GM18511 (cell line): ENCODE measurements at regions not wholly inside any gene's neighbourhood (a gene's known extent, or its start where the extent isn't known, plus 50 kb on each side); places are given as distances from the start of the nearest gene placed in this dataset.
"Not testable (repeated sequence)": the region's sequence is repeated elsewhere in the genome, so short reads cannot be mapped to it uniquely, and the experiment has no call there.

Experiments
- ATAC-seq: cut with Tn5 transposase; IDR thresholded peaks from one replicate; pipeline ENCODE4 v1.9.1; 2021; ENCODE audit warnings: mild to moderate bottlenecking, moderate library complexity; ENCODE audit not compliant: unreplicated experiment

DNA sequence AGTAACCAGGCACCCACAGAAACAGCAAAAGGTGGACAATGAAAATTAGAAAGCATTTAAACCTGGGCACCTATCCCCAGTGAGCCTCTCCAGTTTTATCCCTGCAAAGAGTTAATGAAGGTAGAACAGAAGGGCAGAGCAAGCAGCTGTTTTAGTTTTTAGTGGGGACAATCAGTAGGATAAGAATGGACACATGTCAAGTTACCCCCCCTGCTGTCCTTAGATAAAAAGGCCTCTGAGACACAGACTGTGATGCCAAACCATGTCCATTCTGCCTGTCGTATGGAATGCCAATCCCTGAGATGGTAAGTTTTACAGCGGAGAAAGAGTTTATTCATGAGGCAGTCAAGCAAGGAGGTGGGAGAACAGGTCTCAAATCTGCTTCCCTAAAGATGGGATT, 162.6 kb upstream of the AGR3 start:
- no peak for ATAC-seq

DNA sequence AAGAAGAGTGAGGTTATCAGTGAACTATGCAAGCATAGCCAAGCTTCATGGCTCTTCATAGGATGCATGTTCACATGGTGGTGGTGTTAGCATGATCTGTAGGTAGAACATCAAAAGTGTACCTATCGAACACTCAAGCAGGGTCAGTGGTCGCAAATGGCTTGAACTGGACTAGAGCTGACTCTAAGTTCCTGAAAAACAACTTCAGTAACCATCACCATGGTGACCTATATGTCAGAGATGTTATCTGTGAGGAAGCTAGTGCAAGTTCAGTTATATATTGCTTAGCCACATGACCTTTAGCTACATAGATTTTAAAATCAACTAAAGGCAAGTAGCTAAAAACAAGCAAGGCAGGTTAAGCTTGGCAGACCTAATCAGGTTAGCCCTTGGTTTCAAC, 163.1 kb upstream of the AGR3 start:
- no peak for ATAC-seq

DNA sequence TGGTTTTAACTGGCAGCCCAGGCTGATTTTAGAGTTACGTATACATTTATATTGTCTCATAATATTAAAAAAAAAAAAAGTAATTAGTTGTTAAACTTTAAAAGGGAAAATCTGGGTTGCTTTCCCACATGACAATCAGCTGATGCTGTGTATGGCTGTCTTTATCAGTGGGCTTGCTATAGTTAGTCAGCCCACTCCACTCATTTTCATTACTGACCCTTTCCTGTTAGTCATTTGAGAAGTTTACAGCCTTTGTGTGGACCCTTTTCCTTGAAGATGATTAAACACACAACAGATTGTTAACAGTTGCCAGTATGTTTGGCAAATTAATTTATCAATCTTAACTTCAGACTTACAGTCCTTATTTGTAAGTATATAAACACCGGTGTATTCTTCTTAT, 164.5 kb upstream of the AGR3 start:
- no peak for ATAC-seq

DNA sequence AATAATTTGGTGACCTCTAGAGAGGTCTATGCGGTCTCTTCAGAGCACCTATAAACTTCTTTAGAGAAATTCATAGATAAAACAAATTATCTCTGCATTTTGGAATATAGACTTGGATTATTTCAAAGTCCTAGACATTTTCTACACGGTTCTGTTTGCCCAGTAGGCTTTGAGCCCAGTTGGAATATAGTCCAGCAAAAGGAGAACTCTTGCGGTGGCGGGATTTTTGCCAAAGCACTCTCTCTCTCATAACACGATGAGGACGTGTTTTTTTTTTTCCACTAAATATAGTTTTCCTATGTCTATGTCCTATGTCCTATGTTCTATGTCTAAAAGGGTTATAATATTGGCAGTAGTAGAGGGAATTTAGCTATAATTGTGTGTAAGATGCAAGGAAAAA, 164.9 kb upstream of the AGR3 start:
- no peak for ATAC-seq

DNA sequence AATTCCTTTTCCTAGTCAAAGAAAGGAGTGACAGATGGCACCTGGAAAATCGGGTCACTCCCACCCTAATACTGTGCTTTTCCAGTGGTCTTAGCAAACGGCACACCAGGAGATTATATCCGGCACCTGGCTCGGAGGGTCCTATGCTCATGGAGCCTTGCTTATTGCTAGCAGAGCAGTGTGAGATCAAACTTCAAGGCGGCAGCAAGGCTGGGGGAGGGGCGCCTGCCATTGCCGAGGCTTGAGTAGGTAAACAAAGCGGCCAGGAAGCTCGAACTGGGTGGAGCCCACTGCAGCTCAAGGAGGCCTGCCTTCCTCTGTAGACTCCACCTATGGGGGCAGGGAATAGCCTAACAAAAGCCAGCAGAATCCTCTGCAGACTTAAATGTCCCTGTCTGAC, 171.4 kb upstream of the AGR3 start:
- ATAC-seq = not testable (repeated sequence)

DNA sequence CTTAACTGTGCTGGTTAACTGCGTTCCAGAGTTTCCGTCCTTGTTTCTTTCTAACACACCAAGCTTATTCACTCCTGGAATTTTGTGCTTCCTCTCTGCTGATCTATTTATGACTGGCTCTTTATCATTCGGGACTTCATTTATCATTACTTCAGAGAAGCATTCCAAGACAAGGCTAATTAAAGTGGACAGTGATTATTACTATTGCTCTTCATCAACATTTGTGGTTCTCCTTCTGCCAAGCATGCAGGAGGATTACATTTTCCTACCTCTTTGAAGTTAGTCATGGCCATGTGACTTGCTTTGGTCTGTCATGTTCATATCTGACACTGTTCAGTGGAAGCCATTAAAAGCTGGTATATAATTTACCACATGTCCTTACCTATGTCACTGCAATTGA, 172.4 kb upstream of the AGR3 start:
- ATAC-seq = no peak

DNA sequence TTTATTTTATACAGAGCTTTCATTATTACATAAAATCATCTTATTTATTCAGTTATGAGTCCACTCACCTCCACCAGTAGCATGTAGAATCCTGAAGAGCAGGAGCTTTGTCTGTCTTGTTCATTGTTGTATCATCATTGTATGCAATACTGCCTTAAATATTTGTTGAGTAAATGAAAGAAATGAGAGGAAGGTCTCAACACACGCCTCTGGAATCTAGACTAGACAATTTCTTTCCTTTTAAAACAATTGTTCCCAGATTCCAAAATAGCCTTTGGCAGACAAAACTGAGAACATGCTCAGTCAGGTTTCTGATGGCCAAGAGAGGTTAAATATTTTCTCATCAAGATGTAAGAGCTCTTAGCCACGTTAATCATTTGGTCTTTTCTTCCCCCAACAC, 173.1 kb upstream of the AGR3 start:
- no peak for ATAC-seq

DNA sequence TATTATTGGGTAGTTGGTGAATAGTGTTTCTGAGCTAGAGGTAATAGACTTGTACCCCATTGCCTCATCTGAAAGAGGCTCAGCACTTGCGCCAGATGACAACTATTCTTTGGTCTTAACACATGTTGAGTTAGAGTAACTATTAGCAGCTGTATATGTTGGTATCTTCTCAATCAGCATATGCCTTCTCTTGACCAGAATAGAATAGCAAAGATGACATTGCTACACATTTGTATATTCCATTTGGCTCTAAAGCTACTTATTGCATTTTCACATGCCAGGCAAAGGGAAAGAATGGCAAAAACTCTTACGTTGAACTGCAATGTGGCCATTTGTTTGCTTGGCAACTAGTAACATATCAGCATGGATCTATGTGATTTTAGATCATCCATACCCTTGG, 173.8 kb upstream of the AGR3 start:
- ATAC-seq = no peak

DNA sequence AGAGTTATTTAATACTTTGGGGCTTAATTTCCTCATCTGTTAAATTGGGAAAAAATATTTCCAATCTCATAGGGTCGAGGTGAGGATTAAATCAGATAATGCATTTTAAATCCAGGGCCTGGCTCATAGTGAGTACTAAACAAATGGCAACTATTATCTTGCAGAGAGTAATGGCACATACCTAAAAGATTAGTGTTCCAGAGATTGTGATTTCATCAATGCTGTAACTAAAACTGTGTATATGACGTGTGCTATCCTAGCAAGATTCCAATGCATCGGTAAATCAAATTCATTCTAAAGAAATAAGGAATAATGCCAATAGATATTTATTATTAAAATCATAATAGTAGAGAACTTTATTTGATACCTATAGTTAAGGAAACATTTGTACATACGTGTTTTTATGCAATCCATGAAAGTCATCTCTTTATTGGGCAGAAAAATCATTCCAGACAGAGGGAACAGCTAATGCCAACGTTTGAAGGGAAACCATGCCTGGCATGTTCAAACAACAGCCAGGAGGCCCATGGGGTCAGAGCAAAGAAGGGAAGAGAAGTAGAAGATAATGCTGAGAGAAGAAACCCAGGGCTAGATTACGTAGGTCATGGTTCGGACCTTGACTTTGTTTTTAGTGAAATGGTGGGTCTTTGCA, 174.8 kb upstream of the AGR3 start:
- no peak for ATAC-seq

DNA sequence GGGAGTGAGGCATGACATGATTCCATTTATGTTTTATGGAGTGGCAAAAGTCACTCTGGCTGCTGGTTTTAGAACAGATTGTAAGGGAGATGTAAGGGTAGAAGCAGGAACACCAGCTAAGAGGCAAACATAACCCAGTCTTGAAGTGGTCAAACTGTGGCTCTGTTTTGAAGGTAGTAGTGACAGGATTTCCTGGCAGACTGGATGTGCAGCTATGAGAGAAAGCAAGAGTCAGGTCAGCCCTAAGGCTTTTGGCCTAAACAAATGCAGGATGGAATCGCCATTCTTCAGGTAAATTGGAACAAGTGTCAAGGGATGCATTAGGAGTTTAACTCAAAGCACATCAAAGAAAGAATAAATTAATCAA, 175.3 kb upstream of the AGR3 start:
- ATAC-seq = no peak

DNA sequence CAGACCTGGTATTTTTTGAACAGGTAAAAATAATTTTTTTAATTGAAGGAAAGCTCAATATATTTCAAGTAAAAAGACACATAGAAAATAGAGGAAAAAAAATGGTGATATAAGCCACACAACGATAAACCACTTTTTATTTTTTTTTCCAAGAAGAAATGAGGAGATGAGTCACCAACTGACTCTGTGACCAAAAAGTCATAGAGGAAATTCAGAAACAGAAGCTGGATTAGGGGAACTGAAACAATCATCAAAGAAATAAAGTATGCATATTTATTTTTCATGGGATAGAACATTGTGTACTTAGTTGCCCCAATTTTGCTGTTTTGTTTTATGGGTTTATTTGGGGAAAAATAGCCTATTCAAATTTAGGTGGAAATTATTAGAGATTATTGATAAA, 176.8 kb upstream of the AGR3 start:
- no peak for ATAC-seq

DNA sequence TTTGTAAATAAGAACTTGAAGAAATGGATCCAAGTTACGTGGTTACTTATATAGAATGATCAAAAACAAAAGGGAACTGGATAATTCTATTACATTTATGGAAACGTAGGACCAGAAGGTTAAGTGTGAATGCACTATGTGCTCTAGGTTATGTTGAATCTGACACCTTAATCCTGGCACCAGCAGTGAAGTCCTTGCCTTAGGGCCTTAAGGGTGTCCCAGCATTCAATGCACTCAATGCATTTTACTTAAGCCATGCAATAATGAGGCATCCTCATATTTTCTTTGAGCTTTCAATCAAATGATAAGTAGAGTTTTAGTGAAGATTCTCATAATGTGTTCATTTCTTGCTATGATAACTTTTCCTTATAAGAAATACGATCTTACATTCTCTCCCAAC, 178.3 kb upstream of the AGR3 start:
- no peak for ATAC-seq

DNA sequence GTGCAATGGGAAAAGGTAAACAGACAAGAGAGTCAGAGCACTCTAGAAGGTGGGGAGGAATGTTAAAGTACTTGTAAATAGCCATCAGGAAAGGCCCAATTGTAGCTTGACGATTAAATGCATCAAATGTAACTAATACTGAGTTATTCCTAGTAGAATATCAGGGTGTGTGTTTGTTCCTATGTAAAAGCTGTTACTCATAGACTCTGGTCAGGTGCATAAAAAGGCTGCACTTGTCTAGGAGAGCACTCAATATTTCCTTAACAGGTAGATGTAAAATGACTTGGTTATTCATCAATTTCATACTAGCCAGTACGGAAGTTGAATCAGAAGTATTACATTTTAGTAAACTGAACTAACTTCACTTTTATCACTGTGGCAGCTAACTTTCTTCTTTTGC, 179.7 kb upstream of the AGR3 start:
- ATAC-seq = no peak

DNA sequence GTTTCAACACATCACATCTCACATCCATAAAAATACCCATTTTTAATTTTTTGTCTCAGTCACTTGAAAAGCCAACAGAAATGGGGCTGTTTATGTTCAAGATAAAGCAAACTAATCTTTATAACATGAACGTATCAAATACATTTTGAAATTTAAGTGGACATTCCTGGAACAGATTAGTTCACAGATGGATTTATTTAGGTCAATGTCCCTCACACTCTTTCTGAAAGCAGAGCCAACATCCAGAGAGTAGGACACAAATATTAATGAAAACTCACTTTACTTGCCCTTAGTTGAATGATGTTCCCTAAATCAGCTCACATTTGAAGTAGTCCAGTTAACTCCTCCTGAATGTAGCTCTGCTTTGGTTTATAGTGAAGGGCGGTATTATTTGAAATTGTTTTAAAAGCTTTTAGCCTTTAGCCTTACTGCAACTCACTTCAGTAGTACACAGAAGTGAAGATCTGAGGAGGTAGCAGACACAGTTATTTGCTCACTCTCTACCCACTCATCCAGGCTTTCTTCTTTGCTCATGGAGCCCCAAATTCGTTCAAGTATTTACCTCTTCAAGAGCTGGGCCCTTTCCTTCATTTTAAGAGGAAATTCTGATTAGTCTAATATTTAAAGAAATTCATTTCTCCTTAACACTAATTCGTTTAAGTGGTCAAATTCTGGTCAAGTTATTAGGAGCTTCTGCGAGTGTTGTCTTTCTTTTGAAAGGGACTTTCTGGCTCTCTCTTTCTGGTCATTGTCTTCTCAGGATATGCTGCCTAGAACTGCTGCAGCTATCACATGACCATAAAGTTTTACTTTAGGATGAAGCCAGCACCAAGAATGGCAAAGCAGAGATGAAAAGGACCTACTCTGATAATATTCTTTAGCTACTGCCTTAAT, 180.6 kb upstream of the AGR3 start:
- ATAC-seq = no peak

DNA sequence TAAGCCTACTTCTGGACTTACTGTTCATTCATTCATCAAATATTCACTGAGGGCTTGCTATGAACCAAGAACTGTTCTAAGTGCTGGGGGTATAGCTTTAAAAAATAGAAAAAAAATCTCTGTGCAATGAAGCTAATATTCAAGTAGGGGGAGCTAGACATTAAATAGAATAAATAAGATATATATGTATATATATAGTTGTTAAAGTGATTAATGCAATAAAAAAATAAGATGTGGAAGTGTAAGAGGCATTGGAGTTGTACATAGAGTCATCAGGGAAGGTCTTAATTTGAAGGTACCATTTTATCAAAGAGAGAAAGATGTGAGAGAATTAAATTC, 181.2 kb upstream of the AGR3 start:
- no peak for ATAC-seq

DNA sequence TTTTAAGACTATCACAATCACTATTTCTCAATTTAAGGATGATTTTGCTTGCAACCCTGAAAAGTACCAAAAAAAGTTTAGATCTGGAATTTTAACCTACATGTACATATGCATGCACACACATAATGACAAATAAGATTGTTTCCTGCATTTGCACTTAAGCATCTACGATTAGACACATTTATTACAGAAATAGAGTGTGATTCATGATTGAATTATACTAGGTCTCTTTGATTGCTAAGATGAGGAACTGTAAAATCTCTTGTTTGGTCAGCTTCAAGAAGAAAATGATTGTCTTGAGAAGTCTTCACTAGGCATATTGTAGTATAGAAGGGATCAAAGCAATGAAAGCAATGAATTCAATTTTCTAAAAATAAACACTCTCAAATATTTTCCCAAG, 185.9 kb upstream of the AGR3 start:
- ATAC-seq = no peak

DNA sequence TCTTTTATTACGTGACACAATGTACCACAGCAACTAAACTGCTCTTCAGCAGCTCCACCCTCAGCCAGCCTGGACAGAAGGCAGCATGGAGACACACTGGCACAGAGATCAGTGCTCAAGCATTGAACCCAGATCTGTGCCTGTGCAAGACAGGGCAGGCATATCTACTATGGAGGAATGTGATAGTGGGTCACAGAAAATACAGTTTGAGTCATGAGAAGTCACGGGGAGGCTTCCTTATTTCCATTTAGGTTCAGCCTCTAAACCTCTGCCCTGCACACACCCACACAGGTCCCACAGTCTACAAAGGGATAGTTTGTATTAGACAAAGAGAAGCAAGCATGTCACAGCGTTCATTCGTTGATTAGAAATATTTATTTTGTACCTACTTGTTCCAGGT, 187.4 kb upstream of the AGR3 start:
- ATAC-seq = no peak

DNA sequence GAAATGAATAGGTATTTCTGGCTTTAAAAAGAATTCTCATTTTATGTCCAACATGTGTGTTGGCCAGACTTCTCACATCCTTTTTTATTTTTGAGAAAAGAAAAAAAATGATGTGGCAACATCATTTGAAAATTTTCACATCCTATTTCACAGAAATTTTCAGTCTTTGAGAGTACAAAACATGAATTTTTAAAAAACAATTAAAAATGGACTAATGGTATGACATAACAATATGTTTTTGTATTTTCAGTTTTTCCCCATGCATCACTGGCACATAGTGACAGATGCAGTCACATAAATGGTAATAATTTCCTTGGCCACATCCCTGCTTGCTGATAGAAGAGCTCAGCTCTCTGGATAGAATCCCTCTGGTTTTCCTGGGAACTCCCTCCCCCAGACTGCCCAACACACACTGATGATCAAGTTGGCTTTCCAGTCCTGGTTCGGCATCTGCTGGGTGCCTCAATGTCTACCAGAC, 188.5 kb upstream of the AGR3 start:
- ATAC-seq = no peak

DNA sequence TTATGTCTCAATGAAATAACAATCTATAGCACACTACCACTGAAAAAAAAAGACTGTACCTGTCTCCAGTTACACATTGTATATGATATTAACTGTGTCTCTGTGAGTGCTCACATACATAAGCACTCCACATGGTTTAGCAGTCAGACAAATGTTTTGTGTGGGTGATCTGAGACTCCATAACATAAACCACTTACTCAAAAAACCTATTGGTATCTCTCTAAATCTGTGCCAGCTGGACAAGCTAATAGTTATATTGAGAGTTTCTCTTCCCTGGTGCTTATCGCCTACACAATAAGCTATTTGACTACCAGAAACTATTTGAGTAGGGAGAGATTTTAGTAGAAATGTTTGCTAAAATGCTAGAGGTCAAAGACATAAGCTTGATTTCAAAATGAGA, 190.1 kb upstream of the AGR3 start:
- peak; percentile 89 for ATAC-seq

DNA sequence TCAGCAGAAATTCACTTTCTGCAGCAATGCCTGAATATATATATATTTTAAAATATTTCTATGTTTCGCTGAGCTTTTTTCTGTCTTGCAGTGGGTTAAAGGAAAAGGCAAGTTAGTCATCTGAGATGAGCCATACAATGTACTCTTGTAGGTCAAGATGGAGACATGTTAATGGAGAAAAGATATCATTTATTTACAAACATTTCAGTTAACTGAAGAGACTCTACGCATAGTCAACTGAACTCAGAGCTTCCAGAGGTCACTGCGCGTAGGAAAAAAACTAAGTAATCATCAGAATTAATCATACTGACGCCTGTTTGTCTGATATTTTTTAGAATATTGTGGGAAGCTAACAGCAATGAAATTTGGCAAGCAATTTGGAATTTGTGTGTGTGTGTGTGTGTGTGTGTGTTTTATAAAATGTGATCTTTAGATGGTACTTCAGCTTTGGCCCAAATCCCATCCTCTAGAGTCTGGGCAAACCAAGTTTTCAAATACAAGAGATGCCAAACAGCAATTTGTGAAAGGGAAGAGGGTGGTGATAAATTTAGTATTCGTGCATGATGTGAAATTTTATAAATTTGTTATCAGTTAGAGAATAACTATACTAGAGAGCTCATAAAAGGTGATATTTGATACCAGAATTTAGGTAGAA, 193.9 kb upstream of the AGR3 start:
- ATAC-seq = no peak

DNA sequence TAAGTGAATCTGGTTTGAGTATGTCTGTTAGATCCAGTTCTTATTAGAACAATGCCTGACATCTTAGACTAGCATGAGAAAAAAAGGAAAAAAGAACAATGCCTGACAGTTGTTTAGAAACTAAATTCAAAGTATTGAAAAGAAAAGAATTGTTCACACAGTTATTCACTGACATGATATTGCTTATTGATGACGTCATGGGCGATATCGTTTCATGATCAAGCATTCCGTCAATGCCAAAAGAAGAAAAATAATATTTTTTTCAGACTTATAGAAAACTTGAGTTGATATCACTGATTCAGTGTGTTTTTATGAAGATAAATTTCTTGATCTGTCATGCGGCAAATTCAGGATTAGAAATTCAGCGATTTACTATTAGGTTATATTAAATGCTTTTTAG, 196.5 kb upstream of the AGR3 start:
- ATAC-seq = no peak
